ENCODE measurements at regions not wholly inside any gene's neighbourhood (a gene's known extent, or its start where the extent isn't known, plus 50 kb on each side); places are given as distances from the start of the nearest gene placed in this dataset.
"Not testable (repeated sequence)": the region's sequence is repeated elsewhere in the genome, so short reads cannot be mapped to it uniquely, and the experiment has no call there.

DNA sequence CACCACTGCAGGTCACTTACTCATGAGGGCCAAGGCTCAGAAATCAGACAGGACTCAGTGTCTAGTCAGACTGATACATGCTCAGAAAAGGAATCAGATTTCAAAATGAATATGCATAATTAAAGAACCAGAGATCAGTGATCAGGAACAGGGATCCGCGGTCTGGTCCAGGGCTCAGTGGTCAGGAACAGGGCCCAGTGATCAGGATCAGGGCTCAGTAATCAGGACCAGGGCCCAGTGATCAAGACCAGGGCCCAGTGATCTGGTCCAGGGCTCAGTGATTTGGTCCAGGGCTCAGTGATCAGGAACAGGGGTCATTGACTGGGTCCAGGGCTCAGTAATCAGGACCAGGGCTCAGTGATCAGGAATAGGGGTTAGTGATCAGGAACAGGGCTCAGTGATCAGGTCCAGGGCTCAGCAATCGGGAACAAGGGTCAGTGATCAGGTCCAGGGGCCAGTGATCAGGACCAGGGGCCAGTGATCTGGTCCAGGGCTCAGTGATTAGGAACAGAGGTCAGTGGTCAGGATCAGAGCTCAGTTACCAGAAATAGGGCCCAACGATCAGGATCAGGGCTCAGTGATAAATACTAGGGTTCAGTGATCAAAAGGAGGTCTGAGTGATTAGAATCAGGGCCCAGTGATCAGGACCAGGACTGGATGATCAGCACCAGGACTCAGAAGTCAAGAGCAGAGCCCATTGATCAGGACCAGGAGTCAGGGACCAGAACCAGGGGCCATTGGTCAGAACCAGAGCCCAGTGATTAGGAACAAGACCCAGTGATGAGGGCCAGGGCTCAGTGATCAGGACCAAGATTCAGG lies 175.3 kb downstream of the TMEM121 start:
- H3K4me3 ChIP-seq (ENCODE audit: low read length): no peak overlapping the region
- no peak for DNase-seq (ENCODE audit: low read depth)
- TF ChIP-seq, protein P1, sequence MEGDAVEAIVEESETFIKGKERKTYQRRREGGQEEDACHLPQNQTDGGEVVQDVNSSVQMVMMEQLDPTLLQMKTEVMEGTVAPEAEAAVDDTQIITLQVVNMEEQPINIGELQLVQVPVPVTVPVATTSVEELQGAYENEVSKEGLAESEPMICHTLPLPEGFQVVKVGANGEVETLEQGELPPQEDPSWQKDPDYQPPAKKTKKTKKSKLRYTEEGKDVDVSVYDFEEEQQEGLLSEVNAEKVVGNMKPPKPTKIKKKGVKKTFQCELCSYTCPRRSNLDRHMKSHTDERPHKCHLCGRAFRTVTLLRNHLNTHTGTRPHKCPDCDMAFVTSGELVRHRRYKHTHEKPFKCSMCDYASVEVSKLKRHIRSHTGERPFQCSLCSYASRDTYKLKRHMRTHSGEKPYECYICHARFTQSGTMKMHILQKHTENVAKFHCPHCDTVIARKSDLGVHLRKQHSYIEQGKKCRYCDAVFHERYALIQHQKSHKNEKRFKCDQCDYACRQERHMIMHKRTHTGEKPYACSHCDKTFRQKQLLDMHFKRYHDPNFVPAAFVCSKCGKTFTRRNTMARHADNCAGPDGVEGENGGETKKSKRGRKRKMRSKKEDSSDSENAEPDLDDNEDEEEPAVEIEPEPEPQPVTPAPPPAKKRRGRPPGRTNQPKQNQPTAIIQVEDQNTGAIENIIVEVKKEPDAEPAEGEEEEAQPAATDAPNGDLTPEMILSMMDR (conservative IDR thresholded peaks at IDR 0.05; ENCODE audit: low read depth, low read length): no peak

DNA sequence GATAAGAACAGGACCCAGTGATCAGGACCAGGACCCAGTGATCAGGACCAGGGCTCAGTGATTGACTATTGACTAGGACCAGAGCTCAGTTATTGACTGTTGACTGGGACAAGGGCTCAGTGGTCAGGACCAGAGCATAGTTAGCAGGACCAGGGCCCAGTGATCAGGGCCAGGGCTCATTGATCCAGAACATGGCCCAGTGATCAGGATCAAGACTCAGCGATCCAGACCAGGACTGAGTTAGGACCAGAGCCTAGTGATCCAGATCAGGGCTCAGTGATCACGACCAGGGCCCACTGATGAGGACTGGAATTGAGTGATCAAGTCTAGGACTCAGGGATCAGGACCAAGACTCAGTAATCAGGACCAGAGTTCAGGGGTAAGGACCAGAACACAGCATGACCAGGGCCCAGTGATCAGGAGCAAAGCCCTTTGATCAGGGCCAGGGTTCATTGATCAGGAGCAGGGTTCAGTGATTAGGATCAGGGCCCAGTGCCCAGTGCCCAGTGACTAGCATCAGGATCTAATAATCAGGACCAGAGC lies 176.0 kb downstream of the TMEM121 start:
- TF ChIP-seq, protein P1 (conservative IDR thresholded peaks at IDR 0.05; ENCODE audit: low read depth, low read length): no peak
- no peak for DNase-seq (ENCODE audit: low read depth)
- no peak overlapping the region for H3K4me3 ChIP-seq (ENCODE audit: low read length)

DNA sequence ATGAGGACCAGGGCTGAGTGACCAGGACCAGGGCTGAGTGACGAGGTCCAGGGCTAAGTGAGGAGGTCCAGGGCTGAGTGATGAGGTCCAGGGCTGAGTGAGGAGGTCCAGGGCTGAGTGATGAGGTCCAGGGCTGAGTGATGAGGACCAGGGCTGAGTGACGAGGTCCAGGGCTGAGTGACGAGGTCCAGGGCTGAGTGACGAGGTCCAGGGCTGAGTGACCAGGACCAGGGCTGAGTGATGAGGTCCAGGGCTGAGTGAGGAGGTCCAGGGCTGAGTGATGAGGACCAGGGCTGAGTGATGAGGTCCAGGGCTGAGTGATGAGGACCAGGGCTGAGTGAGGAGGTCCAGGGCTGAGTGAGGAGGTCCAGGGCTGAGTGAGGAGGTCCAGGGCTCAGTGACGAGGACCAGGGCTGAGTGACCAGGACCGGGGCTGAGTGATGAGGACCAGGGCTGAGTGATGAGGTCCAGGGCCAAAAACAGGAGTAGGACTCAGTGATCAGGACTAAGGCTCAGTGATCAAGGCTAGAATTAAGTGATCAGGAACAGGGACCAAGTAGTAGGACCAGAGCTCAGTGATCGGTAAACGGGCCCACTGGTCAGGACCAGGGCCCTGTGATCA lies 176.8 kb downstream of the TMEM121 start:
- DNase-seq (ENCODE audit: low read depth); H3K4me3 ChIP-seq (ENCODE audit: low read length): not testable (repeated sequence)

DNA sequence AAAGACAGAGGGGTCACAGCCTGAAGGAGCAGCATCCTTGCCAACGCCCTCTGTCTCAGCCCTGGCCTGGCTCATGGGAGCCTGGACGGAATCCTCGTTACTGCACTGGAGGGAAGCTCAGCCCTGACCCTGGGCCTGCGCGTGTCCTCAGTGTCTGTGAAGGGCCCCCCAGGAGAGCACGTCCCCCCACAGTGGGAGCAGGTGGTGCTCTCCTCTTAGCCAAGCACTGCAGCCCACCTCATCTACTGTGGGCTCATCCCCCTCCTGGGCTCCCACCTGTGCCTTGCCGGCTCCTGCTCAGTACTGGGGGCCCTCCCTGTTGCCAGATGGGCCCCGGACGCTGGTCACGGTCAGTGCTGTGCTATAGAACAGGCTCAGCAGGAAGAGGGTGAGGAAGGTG lies 177.7 kb downstream of the TMEM121 start:
- DNase-seq (ENCODE audit: low read depth); H3K4me3 ChIP-seq (ENCODE audit: low read length): not testable (repeated sequence)

DNA sequence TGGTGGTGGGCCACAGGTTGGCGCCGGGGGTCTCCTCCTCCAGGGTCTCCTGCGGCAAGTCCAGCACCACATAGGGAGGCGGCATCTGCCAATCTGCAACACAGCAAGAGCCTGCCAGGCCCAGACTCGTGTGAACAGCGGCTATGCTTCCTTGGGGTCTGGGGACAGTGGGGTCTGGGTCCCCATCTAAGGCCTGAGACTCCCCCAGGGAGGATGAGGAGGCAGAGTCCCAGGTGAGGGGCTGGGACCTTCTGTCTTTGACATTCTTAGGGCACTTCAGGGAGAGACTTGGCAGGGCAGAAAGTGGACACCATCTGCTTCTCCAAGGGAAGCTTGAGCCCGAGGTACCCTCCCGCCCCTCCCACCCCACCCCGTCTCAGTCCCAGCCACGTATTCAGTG lies 178.1 kb downstream of the TMEM121 start:
- DNase-seq (ENCODE audit: low read depth); H3K4me3 ChIP-seq (ENCODE audit: low read length): not testable (repeated sequence)

DNA sequence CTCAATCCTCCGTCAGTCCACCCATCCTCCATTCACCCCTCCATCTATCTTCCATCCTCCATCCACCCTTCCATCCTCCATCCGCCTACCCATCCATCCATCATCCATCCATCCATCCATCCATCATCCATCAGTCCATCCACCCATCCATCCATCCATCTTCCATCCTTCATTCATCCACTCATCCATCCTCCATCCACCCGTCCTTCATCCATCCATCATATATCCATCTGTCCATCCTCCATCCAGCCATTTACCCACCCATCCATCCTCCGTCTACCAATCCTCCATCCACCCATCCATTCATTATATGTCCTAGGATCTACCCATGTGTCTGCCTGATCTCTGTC lies 179.1 kb downstream of the TMEM121 start:
- not testable (repeated sequence) for DNase-seq (ENCODE audit: low read depth); H3K4me3 ChIP-seq (ENCODE audit: low read length)

DNA sequence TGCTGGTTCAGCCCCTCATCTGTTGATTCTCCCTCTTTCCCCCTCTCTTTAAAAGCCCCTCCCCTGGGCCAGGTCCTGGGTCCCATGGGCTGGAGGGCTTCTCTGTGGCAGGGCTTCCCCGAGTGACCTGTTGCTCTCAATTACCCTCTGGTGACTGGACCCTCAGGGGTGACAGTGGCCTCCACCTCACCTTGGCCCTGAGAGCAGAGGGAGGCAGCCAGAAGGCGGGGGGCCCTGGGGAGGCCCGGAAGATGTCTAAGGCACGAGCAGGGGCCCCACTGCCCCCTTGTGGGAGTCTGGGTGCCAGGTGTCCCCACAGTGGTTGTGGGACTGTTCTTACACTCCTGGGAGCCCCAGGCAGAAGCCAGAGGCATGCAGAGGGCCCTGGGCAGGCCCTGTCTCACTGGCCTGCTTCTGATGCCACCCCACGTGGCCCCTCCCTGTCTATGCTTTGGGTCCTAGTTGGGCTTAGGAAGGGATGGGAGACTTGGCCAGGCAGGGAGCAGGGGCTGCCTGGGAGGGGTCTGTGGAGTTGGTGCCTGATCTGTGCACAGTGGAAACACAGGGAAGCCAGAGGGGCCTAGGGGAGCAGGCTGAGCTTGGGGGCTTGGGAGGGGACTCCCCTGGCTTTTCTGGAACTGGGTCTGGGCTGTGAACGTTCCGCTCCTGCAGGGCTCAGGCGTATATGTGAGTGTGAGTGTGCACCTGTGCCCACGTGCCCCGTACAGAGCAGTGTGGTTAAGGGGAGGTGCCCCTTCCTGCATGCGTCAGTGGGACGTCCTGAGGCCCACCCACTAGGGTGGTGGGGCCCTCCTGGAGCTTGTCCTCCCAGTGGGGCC lies 179.7 kb downstream of the TMEM121 start:
- DNase-seq (ENCODE audit: low read depth); H3K4me3 ChIP-seq (ENCODE audit: low read length): not testable (repeated sequence)

DNA sequence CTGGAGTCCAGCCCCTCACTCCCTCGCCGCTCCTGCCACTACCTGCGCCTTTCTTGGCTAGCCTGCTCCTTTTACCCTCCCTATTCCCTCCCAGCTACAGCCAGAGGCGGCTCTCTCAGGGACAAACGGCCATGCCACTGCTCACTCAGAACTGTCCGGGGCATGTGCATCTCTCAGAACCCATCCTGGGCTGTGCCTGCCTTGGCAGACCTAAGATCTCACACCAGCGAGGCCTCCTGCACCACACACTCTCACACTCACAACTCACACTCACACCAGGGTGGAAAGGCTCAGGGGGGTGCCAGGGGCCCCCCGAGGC lies 180.3 kb downstream of the TMEM121 start:
- DNase-seq (ENCODE audit: low read depth): not testable (repeated sequence)

DNA sequence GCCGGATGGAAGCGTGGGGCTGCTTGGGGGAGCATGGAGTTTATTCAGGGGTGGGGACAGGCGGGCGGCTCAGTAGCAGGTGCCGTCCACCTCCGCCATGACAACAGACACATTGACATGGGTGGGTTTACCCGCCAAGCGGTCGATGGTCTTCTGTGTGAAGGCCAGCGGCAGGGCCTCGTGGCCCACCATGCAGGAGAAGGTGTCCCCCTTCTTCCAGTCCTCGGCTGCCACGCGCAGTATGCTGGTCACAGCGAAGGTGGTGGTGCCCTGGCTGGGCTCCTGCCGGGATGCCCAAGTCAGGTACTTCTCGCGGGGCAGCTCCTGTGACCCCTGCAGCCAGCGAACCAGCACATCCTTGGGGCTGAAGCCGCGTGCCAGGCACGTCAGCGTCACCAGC lies 180.7 kb downstream of the TMEM121 start:
- not testable (repeated sequence) for DNase-seq (ENCODE audit: low read depth); H3K4me3 ChIP-seq (ENCODE audit: low read length)

More for the DNA sequence above, 180.3 kb downstream of the TMEM121 start:
- not testable (repeated sequence) for H3K4me3 ChIP-seq (ENCODE audit: low read length)

DNA sequence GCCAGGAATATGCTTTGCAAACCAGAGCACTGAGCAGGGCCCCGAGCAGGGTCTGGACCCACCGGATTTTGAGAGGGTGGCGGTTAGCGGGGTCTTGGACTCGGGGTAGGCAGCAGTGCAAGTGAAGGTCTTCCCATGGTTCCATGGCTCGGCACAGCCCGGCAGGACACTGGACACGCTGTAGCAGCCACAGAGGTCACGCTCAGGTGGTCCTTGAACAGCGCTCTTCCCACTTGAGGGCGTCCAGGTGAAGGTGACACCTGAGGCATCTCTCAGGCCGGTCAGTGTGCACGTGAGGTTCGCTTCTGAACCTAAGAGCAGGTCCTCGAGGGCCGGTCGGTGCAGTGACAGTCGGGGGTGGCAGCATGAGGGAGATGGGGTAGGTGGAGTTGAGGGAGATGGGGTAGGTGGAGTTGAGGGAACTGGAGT lies 181.4 kb downstream of the TMEM121 start:
- H3K4me3 ChIP-seq (ENCODE audit: low read length); DNase-seq (ENCODE audit: low read depth): not testable (repeated sequence)

DNA sequence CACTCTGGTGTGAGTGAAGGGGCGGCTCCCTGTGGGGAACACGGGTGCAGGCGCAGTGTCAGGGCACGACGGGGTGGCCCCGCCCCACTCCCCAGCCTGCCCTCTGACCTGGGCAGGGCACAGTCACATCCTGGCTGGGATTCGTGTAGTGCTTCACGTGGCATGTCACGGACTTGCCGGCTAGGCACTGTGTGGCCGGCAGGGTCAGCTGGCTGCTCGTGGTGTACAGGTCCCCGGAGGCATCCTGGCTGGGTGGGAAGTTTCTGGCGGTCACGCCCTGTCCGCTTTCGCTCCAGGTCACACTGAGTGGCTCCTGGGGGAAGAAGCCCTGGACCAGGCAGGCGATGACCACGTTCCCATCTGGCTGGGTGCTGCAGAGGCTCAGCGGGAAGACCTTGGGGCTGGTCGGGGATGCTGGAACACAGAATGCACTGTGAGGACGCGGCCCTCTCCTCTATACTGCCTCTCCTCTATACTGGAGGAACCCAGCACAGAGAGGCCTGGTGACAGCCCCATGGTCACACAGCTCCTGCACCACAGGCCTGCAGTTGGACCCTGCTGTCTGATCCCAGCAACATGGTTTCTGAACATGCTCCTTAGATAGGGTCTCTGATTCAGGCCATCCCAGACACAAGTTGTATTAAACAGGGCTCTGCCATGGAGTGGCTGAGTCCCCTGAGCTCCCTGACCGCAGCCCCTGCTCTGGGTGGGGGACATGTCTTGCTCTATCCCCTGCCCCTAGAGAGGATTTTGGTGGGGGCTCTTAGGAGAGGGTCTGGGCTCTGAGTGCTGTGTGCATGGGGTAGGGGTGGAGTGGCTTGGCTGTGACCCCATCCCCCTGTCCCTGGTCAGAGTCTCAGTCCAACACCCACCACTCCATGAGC lies 182.1 kb downstream of the TMEM121 start:
- not testable (repeated sequence) for DNase-seq (ENCODE audit: low read depth)

More for the DNA sequence above, 182.1 kb downstream of the TMEM121 start:
- not testable (repeated sequence) for H3K4me3 ChIP-seq (ENCODE audit: low read length)
